WI38 (cell line): ENCODE measurements at regions not wholly inside any gene's neighbourhood (a gene's known extent, or its start where the extent isn't known, plus 50 kb on each side); places are given as distances from the start of the nearest gene placed in this dataset.

Experiments
- H3K4me3 ChIP-seq: 2 replicates; pipeline ENCODE4 v1.5.1; 2011; ENCODE audit warnings: low read depth, mild to moderate bottlenecking, control low read depth, low read length
- CTCF ChIP-seq: IDR thresholded peaks from 2 replicates; pipeline ENCODE4 v1.5.1; 2012; ENCODE audit warnings: low read depth, mild to moderate bottlenecking, control low read depth, low read length

- H3K4me3 ChIP-seq = no peak overlapping the region
- no peak for TF ChIP-seq CTCF
These were observed 119.1 kb upstream of the C1orf21 start for GRCh38 chr1:184267747-184268146.

- TF ChIP-seq CTCF = no peak
- H3K4me3 ChIP-seq = no peak overlapping the region
These were observed 116.3 kb upstream of the C1orf21 start for GRCh38 chr1:184270556-184270955.

GRCh38 chr1:184272175-184272866 is 114.5 kb upstream of the C1orf21 start:
- H3K4me3 ChIP-seq = no peak overlapping the region
- TF ChIP-seq CTCF = no peak

GRCh38 chr1:184276416-184276815 is 110.4 kb upstream of the C1orf21 start:
- no peak overlapping the region for H3K4me3 ChIP-seq
- TF ChIP-seq CTCF = no peak

GRCh38 chr1:184279911-184280458 is 106.8 kb upstream of the C1orf21 start:
- no peak overlapping the region for H3K4me3 ChIP-seq
- no peak for TF ChIP-seq CTCF

- no peak overlapping the region for H3K4me3 ChIP-seq
- TF ChIP-seq CTCF = no peak
These were observed 102.8 kb upstream of the C1orf21 start for GRCh38 chr1:184283999-184284398.

- no peak for TF ChIP-seq CTCF
- no peak overlapping the region for H3K4me3 ChIP-seq
These were observed 101.9 kb upstream of the C1orf21 start for GRCh38 chr1:184284900-184285299.
